HG03135 (cell line): ENCODE measurements at regions not wholly inside any gene's neighbourhood (a gene's known extent, or its start where the extent isn't known, plus 50 kb on each side); places are given as distances from the start of the nearest gene placed in this dataset.

Source experiments
- ATAC-seq: cut with Tn5 transposase; IDR thresholded peaks from one replicate; pipeline ENCODE4 v1.9.1; 2021; ENCODE audit warnings: mild to moderate bottlenecking, moderate library complexity; ENCODE audit not compliant: unreplicated experiment

DNA sequence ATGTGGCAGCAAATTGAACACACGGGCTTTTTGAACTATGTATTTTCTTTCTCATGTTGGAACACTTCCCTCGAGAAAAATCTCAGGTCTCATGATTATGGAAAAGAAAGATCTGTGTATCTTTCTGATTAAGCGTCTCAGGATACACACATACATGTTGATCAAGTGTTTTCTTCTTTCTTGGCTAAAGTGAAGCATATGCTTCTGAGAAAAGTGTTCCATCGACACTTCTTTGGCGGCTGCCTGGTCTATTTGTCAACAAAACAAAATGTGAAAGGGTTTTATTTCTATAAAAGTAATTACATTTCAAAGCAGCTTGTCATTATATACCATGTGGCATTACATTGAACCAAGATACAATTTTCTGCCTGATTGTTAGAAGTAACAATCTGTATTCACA is 157.5 kb downstream of the DLEU7 start:
- no peak for ATAC-seq

DNA sequence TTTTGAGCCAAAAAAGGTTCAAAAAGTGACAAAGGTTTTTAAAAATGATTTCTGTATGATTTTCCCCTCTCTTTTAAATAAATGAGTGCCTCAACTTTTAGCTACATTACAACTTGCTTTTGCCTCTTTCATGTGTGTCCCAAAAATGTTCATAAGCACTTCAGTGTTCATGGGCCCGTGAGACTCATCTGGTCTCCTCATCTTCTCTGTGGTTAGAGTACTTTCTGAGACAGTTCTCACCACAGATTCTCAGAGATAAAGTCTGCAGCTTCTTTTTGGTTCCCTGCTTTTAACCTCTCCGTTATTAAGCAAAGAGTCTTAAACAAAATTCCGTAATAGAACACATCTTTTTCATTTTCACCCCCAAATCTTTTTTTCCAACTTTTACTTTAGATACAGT is 156.9 kb downstream of the DLEU7 start:
- ATAC-seq, result no peak

DNA sequence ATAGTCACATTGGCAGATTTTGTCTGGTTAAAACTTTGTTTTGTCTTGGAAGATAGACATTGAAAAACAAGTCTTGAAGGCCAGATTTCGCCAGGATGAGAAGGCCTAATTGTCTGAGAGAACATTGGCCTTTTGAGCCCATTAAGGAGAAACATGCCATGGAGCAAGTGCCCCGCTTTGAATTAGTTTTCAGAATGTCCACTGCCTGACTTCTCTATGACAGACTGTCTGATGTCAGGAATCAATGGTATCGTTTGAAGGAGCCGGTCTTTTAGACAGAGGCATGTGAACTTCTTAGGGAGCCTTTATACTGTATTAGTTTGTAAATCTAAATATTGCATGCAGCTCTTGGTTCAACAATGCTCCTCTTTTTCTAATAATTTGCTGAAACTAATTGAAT is 155.9 kb downstream of the DLEU7 start:
- ATAC-seq, result no peak

DNA sequence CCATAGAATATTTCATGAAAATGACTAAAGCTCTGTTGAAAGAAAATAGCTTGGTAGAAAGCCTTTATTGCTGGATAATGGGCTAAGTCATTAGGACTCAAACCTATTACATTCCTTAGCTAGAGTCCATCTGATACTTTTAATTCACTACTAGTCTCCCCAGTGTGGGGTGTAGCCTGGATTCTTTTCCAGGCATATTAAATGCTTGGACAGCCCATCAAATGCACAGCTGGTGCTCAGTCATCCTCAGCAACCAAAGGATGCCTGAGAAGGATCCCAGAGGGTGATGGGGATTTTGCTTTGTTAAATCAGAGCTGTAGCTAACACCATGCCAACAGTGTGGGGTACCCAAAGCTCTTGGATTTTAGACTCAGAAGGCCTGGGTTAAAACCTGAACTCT is 153.5 kb downstream of the DLEU7 start:
- no peak for ATAC-seq

DNA sequence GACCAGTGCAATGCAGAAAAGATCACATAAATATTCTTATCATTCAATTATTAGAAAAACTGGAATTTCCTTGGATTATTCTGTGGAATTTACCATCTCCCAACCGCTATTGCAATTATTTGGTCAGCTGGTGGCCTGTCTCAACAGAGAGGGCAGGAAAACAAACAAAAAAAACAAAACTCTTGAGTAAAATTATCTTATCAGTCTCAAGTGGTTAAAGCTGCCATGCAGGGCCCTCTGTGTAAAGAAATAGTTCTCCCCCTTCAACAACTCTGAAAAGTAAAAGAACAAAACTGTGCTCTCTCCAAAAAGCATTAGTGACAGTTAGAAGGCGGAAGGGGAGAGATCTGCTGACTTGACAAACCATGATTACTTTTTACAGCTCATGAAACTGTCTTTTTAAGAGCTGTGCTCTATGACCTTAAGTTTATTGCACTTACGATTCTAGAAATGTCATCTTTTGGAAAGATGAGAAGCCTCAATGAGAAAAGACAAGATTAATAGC is 152.3 kb downstream of the DLEU7 start:
- ATAC-seq, result no peak

DNA sequence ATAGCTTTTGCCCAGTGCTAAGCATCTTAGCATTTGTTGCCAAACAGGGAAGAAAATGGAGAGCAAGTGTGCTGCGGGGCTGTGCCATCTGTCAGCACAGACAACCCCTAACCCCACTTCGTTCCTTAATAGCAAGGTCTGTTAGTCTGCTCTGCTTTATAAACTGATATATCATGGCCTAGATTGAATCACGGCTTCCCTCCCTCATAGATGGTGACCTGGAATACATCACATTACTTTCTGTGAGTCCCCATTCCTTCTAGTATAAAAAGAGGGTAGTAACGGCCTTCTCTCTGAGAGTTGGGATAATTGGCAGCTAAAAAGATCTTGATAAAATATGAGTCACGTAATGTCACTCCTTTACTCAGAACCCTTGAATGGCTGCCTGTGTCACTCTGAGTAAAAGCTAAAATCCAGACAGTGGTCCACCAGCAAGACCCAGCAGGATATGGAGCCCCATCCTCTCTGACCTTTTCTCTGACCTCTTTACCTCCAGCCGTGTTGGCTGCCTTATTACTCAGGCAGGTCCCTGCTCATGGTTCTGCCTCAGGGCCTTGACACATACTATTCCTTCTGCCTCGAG is 151.7 kb downstream of the DLEU7 start:
- ATAC-seq, result no peak

DNA sequence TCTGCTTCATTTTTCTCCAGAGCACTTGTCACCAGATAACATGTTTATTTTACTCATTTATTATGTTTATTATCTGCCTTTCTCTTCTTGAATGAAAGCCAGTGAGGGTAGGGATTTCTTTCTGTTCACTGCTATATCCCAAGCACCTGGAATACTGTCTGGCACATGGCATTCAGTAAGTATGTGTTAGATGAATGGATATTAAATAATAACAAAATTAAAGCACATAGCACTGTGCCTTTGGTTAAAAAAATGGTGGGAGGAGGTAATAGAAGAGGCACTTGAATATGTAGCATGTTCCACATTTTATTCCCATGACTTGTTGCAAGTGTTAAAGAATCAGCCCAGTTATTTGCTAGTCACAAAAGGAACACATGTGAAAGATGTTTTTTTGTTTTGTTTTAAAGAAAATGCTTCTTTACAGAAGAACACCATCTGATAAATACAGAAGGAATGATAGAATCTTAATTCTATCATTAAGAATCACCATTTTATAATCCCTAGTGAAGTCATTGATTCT is 151.0 kb downstream of the DLEU7 start:
- ATAC-seq, result no peak

DNA sequence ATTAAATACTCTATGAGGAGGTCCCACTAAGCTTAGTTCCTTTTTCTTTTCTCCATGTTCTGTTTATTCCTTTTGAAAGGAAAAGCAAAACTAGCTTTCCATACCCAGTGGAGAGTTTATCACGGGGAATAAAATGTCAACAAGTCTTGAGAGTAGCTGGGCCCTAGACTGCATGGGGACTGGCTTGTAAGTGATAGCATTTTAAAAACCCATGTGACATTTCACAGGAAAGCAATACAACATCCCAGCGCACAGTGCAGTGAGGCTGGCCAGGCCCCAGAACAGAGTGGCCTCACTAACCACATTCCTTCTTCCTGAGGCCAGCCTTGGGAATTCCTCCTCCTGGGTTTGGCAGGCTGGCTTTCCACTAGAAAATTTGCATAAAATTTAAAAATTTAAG is 149.8 kb downstream of the DLEU7 start:
- no peak for ATAC-seq

DNA sequence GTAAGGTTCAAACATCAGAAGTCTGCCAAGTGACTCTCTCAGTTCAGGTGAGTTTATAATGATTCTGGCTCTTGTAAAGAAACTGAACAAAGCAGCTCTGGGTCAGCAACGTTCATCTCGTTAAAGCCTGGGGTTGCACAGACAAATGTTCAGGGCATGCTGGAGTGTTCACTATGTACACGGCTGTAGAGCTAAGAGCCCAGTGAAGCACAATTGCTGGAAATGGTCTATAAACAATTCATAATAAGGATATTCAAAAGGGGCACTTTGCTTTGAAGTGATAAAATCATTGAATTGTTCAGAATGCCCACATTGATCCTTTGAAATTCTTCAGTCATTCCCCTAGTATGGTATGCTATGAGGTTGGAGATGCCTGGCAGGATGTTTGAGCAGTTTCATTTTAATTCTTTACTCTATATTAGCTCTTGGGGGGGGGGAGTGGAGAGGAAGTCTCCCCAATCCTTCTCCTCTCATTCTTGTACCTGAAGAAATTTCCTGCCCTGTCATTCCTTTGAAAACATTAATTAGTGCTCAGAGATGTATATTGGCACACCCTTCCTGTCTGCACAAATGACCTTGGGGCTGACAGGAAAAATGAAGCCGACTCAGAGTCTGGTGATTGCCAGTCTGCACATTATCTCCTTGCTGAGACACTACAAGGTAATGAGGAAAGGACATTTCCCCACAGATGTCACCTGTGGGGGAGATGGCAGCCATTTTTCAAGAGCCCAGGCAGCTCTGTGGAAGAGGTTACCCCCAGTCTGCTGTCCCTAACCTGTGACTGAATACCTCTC is 145.5 kb downstream of the DLEU7 start:
- no peak for ATAC-seq

DNA sequence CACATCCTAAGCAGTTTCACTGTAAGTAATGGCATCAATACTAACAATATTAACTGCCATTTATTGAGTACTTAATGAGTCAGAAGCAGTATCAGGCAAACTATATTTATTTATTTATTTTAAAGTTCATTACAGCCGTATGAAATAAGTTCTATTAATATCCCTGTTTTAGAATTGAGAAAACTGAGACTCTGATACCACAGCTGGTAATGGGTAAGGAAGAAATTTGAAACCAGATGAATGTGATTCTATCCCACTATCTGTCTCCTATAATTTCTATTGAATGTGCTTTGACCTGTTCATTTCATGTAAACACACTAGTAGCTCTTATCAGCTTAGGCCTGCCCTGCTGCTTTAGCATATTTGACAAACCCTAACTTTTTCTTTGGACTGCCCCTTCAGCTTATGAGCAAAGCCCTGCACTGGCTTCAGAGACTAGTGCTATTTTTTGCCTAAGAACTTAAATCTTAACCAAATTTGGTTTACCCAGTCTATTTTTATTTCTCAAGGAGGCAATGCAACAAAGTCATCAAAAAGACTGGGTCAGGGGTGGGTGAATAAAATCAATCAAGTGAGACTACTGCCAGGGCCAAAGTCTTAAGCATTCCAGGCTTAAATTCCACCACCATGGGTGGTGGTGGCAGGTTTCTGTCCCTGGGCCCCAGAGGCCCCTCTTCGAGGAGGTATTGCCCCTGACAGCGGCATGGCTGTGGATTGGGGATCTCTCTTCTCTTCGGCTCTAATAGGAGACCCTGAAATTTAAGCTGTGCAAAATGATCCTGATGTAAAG is 143.4 kb downstream of the DLEU7 start:
- no peak for ATAC-seq

DNA sequence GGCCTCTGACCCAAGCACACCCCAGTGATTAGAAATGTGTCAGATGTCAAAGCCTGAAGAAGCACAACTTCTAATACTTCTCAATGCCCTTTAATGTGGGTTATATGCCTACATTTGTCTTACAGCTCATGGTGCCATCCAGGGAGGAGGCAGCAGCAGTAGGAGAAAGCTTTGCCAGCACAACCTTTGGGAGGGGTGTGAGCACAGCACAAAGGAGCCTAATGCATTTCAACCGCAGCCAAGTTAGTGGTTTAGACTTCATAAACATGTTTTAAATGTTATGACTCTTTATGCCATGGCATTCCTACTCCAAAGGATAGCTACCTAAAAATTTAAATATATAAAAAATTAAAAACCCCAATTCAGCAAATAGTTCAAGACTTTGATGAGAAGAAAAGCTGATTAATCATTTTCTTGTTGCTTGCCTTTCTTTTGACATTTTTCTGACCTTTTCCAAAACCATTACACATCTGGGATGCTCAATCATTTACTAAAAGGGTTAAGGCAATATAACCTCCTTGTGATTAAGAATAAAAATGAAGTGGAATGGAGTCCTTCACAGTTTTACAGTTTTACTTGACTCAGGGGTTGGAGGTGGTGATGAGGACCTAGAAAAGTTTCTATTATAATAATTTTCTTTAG is 142.7 kb downstream of the DLEU7 start:
- no peak for ATAC-seq

DNA sequence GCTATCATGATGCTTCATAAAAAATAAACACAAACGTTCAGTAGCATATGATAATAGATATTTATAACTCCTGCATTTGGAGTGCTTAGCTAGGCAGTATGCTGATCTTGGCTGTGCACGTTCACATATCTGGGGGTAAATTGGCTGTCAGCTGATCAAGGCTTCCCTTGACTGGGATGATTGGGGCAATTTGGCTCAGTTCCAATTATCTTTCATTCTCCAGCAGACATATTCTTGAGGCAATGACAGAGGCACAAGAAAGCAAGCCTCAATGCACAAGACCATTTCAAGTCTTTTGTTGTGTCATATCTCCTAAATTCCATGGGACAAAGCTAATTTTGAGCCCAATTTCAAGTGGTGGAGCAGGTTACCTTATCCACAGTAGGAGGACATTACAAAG is 142.0 kb downstream of the DLEU7 start:
- no peak for ATAC-seq

DNA sequence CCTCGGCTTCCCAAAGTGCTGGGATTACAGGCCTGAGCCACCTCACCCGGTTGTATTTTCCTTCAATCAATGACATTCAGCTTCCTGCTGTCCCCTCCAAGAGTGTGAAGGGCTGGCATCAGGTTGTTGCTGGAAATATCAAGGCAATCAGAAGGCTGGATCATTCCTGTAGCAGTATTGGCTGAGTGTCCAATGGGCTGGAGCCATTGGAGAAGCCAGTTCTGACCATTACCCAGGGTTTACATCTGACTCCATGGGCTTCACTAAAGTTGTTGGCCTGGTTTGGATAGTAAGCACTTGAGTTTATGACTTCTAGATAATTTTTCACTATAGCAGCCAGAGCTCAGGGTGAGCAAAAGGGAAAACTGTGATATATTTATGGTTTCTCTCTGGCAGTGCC is 137.0 kb downstream of the DLEU7 start:
- no peak for ATAC-seq

DNA sequence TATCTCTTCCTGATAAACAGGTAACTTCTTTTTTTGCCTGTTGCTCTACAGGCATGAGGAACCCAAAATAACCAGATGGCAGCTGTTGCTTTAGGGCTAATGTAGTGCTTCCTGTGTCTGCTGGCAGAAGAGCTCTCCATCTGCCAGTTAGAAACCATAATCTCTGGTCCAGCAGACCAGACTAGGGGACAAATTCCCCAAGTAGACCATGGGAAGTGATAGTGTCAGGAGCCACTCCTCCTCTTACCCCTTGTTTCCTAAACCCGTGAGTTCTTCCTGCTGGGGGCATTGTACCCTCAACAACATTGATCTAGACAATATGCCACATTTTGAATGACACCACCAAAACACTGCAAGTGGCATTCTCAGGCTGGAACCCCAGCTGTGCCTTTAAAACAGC is 135.9 kb downstream of the DLEU7 start:
- no peak for ATAC-seq

DNA sequence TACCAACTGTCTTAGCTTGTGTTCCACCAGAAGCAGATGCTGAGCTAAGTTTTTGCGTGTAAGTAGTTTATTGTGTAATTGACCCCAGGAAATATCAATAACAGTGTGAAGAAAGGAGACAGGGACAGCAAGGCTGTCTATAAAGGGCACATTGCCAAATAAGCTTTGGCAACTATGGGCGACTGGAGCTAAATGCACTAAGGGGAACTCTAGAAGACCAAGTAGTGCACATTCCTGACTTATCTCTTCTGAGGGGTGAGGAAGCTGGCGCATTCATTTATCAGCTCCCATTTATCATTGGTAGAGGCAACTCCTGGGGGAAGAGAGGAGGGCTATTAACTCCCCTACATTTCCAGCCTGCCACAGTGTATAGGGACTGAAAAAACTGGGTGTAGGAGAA is 135.0 kb downstream of the DLEU7 start:
- ATAC-seq, result no peak

DNA sequence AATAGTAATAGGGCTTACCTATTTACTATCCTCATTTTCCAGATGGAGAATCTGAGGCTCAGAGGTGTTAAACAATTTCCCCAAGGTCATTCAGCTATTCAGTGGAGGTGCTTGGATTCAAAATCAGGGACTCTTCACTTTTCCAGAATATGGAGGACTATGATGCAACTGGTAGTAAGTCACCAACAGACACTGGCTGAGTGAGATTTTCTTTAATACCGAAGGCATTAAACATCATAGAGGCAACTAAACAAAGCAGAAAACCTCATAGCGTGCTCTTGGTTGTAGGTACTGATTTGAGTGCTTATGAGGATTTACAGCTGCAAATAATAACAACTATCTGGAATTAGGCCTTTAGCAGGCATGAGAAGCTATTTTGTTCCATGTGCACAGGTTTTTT is 134.4 kb downstream of the DLEU7 start:
- no peak for ATAC-seq

DNA sequence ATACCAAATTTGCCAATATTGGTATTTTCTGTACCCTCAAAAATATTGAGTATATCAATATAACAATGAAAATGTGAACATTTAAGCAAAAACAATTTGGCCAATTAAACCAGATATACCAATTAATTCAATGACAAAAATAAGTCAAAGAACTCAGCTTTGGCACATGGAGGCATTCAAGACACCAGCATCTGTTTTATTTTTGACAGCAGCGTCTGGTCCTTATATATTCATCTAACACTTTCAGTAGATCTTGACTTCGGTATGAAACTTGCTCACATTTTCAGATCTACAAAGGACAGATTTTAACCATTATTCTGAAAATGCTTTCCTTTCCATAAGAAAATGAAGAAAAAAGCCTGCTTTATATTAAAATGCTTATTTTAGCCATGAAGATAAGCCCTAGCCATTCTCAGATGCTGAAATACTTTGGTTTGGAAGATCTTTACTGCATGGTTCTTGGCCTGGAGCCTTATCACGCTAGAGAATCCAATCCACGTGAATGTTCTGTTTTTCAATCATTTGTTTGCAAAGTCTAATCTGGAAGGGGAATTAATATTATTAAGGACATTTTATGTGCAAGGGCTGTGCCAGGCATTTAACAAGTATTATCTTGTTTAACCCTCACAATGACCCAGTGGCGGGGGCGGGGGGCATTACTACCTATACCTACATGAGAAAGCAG is 132.2 kb downstream of the DLEU7 start:
- no peak for ATAC-seq

DNA sequence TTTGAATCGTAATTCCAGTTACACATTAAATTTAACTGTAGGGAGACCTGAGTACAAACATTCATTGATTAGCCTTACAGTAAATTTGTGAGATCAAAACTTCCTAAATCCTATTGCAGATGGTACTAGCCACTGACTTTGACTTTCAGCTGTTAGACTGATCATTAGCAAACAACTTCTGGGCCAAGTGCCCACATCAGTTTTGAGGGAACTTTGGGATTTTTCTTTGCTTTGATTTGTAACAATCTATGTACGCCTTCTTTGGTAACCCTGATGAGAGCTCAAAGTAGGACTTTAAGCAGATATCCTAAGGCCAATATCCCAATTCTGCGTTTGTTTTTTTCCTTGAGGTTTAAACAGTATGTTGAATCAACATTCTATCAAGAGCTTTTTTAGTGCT is 131.5 kb downstream of the DLEU7 start:
- no peak for ATAC-seq

DNA sequence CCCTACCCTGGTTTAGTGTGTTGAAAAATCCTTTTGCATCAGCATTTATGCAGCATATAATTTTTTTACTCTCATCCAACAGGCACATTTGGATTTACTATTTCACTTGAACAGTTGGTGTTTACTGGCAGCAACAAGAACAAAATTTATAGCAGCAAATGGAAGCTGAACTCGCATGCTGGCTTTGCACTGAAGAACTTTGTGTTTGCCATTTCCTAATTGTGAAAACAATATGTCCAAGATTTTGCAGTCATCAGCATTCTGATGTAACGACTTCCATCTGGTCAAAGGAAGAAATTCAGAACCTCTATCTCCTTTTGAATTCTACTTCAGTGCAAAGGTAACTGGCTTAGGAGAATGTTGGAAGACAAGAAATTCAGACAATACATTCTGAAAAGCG is 131.0 kb downstream of the DLEU7 start:
- no peak for ATAC-seq

DNA sequence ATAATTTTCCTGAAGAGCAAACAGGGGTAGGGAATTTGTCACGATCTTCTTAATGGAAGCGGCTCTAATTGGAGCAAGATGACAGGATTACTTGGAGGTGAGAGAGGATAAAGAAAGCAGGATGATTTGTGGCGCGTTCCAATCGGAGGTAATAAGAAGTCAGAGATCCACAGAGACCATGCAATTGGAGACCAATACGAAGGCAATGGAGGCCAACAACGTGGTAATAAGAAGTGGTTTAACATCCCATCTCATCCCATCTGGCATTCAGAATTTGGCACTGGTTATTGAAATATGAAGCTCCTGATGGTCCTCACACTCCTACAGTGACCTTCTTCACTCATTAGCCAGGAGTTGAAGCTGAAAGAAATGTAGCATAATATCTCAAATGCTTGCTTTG is 130.6 kb downstream of the DLEU7 start:
- no peak for ATAC-seq
